ENCODE measurements at regions not wholly inside any gene's neighbourhood (a gene's known extent, or its start where the extent isn't known, plus 50 kb on each side); places are given as distances from the start of the nearest gene placed in this dataset.
"Not testable (repeated sequence)": the region's sequence is repeated elsewhere in the genome, so short reads cannot be mapped to it uniquely, and the experiment has no call there.

DNA sequence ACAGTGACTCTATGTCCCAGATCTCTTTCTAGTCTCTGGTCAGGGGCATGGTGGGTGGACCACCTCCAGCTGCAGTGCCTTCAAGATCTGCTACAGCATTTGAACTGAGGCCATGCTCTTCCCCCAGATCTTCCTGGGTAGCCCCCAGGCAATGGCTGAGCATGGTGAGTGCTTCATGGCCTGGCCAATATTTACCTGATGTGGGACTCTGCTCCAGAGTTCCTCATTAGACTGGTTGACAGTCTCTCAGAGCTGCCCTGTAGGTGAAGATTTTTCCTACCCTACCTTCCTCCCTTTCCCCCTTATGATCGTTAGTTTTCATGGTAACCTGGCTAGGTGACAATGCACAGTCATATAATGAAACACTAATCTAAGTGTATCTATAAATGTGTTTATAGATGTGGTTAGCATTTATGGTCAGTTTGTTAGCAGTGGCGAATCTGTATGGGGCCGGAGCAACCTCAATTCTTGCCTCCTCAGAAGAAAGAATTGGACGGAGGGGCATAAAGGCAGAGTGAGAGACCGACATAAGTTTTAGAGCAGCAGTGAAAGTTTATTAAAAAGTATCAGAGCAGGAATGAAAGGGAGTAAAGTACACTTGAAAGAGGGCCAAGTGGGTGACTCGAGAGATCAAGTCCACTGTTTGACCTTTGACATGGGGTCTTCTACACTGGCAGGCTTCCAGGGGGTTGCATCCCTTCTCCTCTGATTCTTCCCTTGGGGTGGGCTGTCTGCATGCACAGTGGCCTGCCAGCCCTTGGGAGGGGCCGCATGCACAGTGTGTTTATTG is 256.3 kb downstream of the CD83 start:
- no peak for DNase-seq

- no peak for DNase-seq
These were observed 258.4 kb downstream of the CD83 start for GRCh38 chr6:14375930-14376329.

- DNase-seq = no peak
These were observed 262.0 kb downstream of the CD83 start for GRCh38 chr6:14379568-14379967.

- DNase-seq = no peak
These were observed 262.7 kb downstream of the CD83 start for GRCh38 chr6:14380086-14380820.

DNA sequence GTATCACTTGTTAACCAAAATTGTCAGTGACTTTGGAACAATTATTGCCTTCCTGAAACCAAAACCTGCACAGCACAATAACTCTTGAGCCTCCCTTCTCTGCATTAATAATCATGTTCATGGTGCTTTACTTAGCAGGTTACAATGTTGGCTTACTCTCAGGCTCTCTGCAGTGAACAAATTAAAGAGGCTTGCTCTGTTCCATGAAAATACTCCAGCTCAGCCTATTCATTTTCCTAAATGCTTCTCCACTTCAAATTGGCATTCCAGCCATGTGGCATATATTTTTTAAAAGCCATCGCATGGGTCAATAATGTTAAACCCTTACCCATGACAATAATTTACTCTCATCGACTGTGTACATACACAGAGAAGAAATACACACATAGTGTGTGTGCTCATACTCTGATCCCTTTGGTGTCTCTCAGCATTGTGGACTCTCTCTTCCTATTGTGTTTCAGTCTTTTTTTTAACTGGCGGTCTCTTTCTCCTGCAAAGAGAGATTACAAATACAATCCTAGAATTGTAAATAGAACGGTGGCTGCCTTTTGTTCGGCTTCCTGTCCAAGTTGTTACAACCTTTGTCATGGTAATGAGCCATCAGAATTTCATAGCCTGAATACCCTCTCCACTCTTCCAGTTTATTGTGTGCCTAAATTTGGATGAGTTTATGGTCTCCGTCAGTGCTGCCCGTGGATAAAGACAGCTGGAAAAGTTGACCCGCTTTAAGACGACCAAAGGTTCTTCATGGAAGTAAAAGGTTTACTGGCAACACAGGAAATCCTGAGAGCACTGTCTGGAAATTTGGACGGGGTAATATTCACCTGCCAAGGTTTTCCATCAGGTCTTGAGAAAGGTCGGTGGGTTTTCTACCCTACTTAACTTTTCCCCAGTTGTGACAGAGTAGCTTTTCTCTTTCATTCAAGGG is 263.6 kb downstream of the CD83 start:
- DNase-seq = no peak

GRCh38 chr6:14381829-14382677 is 264.5 kb downstream of the CD83 start:
- no peak for DNase-seq

DNA sequence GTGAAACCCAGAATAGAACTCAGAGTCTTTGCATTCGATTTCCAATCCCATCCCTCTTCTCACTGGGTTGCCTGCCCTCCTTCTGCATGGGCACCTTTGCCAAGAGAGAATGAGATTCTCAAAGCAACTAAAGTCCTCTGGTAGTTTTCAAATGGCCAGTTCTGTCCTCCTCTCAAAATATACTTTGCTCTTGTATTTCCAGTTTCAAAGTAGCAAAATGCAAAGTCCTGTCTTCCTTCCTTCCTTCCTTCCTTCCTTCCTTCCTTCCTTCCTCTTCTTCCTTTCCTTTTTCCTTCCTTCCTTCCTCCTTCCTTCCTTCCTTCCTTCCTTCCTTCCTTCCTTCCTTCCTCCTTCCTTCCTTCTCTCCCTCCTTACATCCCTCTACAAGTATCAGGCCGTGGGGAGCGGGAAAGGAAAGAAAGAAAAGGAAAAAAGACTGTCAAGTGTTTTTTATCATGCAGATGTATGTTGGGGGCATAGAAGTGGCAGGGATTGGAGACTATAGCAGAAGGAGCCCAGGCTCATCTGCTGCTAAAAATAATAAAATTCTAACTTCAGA is 265.2 kb downstream of the CD83 start:
- no peak for DNase-seq

DNA sequence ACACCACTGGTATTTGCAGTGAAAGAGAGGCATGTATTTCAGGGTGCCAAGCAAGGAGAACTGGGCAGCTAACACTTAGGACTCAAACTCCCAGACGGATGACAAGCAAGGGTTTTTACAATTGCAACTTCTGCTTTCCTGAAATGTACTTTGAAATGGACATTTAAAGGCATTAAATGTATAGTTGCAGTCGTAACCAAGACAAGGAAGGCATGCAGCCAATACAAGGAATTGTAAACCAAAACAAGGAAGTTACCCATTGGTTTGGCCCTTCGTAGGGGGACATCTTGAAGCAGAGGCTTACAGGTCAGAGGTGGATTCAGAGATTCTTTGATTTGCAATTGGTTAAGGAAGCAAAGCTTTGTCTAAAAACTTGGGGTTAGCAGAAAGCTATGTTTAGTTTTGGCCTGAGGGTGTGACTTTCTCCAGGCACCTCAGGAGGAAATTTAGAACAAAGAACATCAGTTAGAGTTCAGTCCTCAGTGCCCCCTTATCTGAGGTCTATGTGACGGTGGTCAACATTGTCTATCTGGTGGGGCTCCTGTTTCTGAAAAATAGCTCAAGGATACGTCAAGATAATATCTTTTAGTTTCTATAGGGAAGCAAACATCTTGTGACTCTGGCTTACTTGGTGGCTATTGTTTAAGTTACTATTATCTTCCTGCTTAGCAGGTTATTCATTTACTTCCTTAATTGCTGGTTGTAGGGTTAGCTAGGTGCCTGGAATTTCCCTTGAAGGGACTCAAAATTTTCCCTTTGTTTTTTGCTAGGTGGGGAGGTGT is 266.0 kb downstream of the CD83 start:
- no peak for DNase-seq

DNA sequence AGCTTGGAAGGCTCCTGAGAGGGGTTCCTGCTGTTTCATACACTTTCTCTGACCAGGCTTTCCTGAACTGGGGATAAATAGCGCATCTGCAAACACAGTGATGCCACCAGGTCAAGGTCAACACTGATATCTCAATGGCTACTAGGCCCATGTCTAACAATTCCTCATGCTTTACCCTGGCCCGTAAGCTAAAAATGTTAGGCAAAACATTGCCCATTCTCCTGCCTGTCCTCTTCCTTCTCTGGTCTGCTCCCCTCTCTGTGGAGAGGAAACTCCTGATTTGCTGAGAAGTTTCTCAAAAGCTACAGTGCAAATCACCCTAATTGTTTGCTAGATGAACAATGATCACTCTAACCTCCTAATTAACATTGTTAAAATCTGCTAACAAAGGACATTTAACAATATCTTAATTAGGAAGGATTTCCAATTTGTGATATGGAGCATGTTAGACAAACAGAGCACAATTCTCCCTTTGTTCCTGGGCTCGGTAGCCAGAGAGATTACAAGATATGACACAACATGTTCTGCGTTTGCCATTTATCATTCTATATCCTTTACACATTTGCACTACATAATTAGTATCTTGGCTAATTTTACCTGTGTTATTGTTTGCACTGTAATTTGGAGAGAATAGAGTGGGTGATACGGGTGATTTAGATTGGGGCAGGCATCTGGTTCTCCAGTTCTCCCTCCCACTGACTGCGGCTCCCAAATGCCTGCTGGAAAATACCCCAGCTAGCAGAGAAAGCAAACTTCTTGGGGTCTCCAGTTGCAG is 266.8 kb downstream of the CD83 start:
- DNase-seq = no peak

DNA sequence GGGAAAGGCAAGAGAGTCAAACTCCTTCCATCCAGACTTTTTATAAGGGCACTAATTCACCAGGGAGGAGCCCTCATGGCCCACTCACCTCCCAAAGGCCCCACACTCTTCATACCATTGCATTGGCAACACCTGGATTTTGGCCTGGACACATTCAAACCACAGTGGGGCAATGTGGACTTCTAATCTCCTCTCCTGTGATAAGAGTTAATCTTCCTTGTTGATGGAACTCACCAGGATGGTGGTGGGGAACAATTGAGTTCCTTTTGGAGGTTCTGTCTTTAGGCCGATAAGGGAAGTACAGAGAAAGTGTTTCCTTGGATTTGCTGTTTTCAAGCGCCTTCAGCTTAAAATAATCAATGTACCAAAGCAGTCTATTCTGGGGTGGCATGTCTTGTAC is 268.7 kb downstream of the CD83 start:
- DNase-seq = no peak

- no peak for DNase-seq
These were observed 269.1 kb downstream of the CD83 start for GRCh38 chr6:14386668-14387067.

- DNase-seq = no peak
These were observed 270.8 kb downstream of the CD83 start for GRCh38 chr6:14388371-14388770.

GRCh38 chr6:14389776-14390175 is 272.2 kb downstream of the CD83 start:
- DNase-seq = not testable (repeated sequence)

- DNase-seq = no peak
These were observed 273.2 kb downstream of the CD83 start for GRCh38 chr6:14390805-14391204.

- DNase-seq = no peak
These were observed 276.3 kb downstream of the CD83 start for GRCh38 chr6:14393910-14394309.

- DNase-seq = no peak
These were observed 278.8 kb downstream of the CD83 start for GRCh38 chr6:14396392-14396791.

DNA sequence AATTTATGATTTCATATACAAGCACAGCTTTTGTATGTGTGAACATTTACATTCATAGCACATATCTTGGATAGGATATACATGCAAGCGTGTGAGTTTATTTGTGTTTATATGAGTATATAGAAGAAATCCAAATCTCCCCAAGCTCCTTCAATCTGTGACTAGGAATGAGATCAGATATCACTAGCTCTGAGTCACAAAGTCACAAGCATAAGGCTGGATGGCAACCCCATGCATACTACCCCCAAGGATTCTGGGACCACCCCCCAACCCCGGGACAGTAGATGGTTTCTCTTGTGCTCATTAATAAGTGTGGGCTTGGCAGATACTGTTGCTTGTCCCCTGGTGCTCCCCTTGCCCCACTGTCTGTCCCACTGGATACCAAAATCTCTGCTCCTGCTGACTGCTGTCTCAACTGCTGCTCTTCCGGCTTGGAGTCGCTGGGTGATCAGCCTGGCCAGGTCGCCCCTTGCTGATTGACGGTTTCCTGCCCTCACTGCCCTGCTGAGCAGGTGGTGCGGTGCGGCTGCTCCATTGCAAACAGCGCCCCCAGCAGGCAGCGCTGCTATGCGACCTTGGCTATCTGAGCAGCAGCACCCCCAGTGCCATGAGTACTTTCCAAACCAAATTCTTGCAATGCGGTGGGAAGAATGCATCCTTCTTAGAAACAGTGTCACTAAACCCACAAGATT is 279.4 kb downstream of the CD83 start:
- no peak for DNase-seq

DNA sequence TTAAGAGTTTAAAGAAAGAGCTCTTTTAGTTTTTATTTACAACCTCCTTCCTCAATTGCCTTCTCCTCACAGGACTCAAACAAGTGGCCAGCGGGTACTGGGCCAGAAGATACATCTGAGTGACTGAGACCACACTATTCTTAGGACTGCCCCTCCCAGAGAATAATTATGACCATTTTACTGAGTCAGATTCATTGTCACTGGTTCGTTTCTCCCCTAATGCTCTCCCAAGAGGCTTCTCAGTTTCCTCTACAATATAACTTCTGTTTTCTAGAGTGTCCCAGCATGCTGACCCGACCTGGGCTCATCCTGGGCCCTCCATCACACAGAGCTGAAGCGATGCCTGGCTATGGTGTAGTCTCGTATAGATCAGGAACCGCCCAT is 279.9 kb downstream of the CD83 start:
- DNase-seq = no peak

DNA sequence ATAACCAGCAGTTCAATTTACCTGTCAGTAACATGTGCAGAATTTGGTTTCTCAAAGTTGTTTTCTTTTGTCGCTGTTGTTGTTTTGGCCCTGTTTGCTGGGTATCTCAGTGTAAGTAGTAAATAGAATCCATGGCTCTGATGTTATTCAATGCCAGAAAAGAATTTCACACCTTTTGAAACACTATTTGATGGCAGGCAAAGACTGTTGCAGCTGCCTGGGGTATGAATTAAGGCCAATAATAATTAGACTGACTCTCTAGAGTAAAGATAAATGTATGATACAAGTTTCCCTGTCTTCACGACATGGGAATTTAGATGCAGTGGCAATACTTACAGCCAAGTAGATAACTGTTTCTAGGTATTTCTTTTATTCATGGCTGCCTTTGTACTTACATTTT is 281.4 kb downstream of the CD83 start:
- DNase-seq = no peak

- no peak for DNase-seq
These were observed 282.1 kb downstream of the CD83 start for GRCh38 chr6:14399635-14400034.
